Activated CD8-positive, alpha-beta memory T cell treated with anti-CD3 and anti-CD28 coated beads, Interleukin-2, amount 50 U/mL, for 1 hour (primary cell): ENCODE measurements at regions not wholly inside any gene's neighbourhood (a gene's known extent, or its start where the extent isn't known, plus 50 kb on each side); places are given as distances from the start of the nearest gene placed in this dataset.

Experiments
- DNase-seq: peaks from one replicate; pipeline ENCODE4 v3.0.0-alpha.2; 2020; ENCODE audit errors: extremely low read depth

GRCh38 chr20:50426866-50427718 lies 83.1 kb upstream of the PTPN1 start:
- no peak for DNase-seq

- DNase-seq: no peak
These were observed 82.5 kb upstream of the PTPN1 start for GRCh38 chr20:50427719-50428083.

- no peak for DNase-seq
These were observed 81.9 kb upstream of the PTPN1 start for GRCh38 chr20:50428097-50428828.

GRCh38 chr20:50429412-50429811 lies 80.8 kb upstream of the PTPN1 start:
- no peak for DNase-seq

- no peak for DNase-seq
These were observed 79.1 kb upstream of the PTPN1 start for GRCh38 chr20:50431066-50431450.

- no peak for DNase-seq
These were observed 77.0 kb upstream of the PTPN1 start for GRCh38 chr20:50433001-50433761.

GRCh38 chr20:50434321-50434652 lies 75.9 kb upstream of the PTPN1 start:
- no peak for DNase-seq

GRCh38 chr20:50434653-50435396 lies 75.4 kb upstream of the PTPN1 start:
- DNase-seq: no peak

- no peak for DNase-seq
These were observed 74.7 kb upstream of the PTPN1 start for GRCh38 chr20:50435397-50436051.

- DNase-seq: no peak
These were observed 74.0 kb upstream of the PTPN1 start for GRCh38 chr20:50436052-50436656.

- no peak for DNase-seq
These were observed 73.5 kb upstream of the PTPN1 start for GRCh38 chr20:50436696-50437095.

GRCh38 chr20:50438986-50439407 lies 71.2 kb upstream of the PTPN1 start:
- no peak for DNase-seq

GRCh38 chr20:50439539-50440453 lies 70.4 kb upstream of the PTPN1 start:
- no peak for DNase-seq

GRCh38 chr20:50442512-50442911 lies 67.7 kb upstream of the PTPN1 start:
- no peak for DNase-seq

GRCh38 chr20:50445354-50446151 lies 64.6 kb upstream of the PTPN1 start:
- no peak for DNase-seq

GRCh38 chr20:50446351-50447101 lies 63.7 kb upstream of the PTPN1 start:
- no peak for DNase-seq

- DNase-seq: no peak
These were observed 62.9 kb upstream of the PTPN1 start for GRCh38 chr20:50447102-50447804.

GRCh38 chr20:50447817-50448216 lies 62.4 kb upstream of the PTPN1 start:
- no peak for DNase-seq
